Left lung (tissue), 4 donors: ENCODE measurements at regions not wholly inside any gene's neighbourhood (a gene's known extent, or its start where the extent isn't known, plus 50 kb on each side); places are given as distances from the start of the nearest gene placed in this dataset.

Source experiments
- ATAC-seq: fragments of 200-7000 bp; cut with Tn5 transposase; one replicate; pipeline ENCODE4 v1.9.1; 2020; ENCODE audit warnings: moderate library complexity
- DNase-seq, 4 donors: peaks; one replicate each; pipeline ENCODE4 v3.0.0-alpha.2; 2013 to 2020
- H3K27ac ChIP-seq, 2 donors: fragments of 200-600 bp; sonication (generic) in 1 of 2; one replicate each; pipeline versions ENCODE4 v1.5.0 to v1.8.0; 2020 to 2021
- H3K27me3 ChIP-seq, 2 donors: fragments of 200-600 bp; sonication (generic) in 1 of 2; one replicate each; pipeline versions ENCODE4 v1.5.0 to v1.8.0; 2020 to 2021
- H3K36me3 ChIP-seq, 2 donors: fragments of 200-600 bp; sonication (generic) in 1 of 2; one replicate each; pipeline versions ENCODE4 v1.5.0 to v1.8.0; 2020 to 2021
- H3K4me1 ChIP-seq, 2 donors: fragments of 200-600 bp; one replicate each; pipeline ENCODE4 v1.8.0; 2021
- H3K4me3 ChIP-seq, 2 donors: fragments of 200-600 bp; sonication (generic) in 1 of 2; one replicate each; pipeline versions ENCODE4 v1.5.0 to v1.8.0; 2020 to 2021; ENCODE audit warnings: mild to moderate bottlenecking in 1 of 2
- H3K9me3 ChIP-seq, 2 donors: fragments of 200-600 bp; sonication (generic) in 1 of 2; one replicate each; pipeline versions ENCODE4 v1.5.0 to v1.8.0; 2020 to 2021
- intact Hi-C, 2 donors: fragments of 100-400 bp; cut with DNase I; formaldehyde crosslinking; loops; one replicate each; pipeline versions ENCODE4 v1.11.2 to v1.14.2; 2022
- TF ChIP-seq, protein P1 (sequence below), 2 donors: fragments of 200-600 bp; sonication (generic) in 1 of 2; IDR thresholded peaks; one replicate each; pipeline versions ENCODE4 v1.5.0 to v1.8.0; 2021; ENCODE audit warnings: antibody characterized with exemption in 2 of 2
- donor health status: DM: no; HTN: yes; CAD: no.
- donor health status: DM: no; HTN: no; CAD: no.

DNA sequence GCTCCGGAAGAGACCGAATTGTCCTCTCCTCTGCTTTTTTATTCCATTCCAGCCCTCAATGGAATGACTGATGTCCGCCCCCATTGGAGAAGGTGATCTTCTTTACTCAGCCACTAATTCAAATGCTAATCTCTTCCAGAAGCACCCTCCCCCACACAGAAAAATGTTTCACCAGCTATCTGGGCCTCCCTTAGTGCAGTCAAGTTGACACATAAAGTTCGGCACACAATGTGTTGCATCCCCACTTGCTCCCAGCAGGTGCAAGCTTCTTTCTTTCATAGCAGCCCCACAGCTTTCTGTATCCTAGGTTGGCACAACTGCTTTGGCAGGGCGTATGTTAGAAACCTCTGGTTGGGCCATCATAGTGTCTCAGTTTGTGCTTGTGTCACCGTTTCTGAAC is 73.3 kb upstream of the TLR3 start:
- intact Hi-C loops: no loop called here
- Histone ChIP-seq H3K27me3 (no peaks in the 10 kb centered on the region), H3K4me3 (no peak overlapping the region), H3K9me3 (no peaks in the 10 kb centered on the region), H3K4me1 (no peaks in the 10 kb centered on the region), H3K36me3 (no peaks in the 10 kb centered on the region), H3K27ac (no peak overlapping the region)
- no peak for ATAC-seq
- TF ChIP-seq, protein P1, sequence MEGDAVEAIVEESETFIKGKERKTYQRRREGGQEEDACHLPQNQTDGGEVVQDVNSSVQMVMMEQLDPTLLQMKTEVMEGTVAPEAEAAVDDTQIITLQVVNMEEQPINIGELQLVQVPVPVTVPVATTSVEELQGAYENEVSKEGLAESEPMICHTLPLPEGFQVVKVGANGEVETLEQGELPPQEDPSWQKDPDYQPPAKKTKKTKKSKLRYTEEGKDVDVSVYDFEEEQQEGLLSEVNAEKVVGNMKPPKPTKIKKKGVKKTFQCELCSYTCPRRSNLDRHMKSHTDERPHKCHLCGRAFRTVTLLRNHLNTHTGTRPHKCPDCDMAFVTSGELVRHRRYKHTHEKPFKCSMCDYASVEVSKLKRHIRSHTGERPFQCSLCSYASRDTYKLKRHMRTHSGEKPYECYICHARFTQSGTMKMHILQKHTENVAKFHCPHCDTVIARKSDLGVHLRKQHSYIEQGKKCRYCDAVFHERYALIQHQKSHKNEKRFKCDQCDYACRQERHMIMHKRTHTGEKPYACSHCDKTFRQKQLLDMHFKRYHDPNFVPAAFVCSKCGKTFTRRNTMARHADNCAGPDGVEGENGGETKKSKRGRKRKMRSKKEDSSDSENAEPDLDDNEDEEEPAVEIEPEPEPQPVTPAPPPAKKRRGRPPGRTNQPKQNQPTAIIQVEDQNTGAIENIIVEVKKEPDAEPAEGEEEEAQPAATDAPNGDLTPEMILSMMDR (IDR thresholded peaks at IDR 0.05): no peak
- no peak for DNase-seq

DNA sequence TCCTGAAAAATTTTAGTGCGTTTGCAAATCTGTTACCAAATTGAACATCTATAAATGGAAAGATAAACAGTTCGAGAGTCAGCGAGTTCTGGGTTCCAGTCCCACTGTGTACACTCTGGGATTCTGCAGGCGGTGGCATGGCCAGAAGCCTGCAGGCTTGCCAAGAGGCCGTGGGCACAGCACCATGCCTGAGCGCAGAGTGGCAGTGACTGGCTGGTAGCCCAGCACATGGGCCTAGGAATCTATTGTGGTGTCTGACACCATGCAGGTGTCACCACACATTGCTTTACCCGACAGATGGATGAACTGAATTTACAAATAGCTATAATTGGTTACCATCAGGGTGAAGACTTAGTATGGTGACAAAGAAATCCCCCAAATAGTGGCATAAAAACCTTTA is 71.7 kb upstream of the TLR3 start:
- H3K27me3 ChIP-seq: no peaks in the 10 kb centered on the region
- ATAC-seq: no peak

DNA sequence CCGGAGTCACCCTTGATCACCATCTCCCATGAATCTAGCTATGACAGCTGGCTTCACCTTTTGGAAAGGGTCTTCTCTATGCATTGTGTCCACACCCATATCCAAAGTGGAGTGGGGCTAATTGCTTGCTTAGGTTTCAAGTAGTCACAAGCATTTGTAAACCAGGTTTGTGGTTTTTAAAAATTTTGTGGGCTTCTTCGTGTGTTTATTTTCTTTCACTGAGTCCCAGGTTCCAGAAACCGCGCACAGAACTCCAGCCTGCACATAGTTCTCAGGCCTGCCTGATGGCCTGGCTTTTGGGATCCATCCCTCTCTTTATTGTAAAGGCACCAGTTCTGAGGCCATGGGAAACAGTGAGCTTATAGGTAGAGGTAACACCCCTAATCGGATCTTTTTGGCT is 70.2 kb upstream of the TLR3 start:
- DNase-seq: no peak
- Histone ChIP-seq H3K36me3 (no peaks in the 10 kb centered on the region), H3K9me3 (no peaks in the 10 kb centered on the region), H3K4me1 (no peaks in the 10 kb centered on the region), H3K4me3 (no peak overlapping the region), H3K27me3 (no peaks in the 10 kb centered on the region), H3K27ac (no peak overlapping the region)
- intact Hi-C loops: no loop called here
- TF ChIP-seq, protein P1 (IDR thresholded peaks at IDR 0.05): no peak
- no peak for ATAC-seq

More for the DNA sequence above, 71.7 kb upstream of the TLR3 start:
- Histone ChIP-seq H3K4me3 (no peak overlapping the region), H3K27ac (no peak overlapping the region), H3K36me3 (no peaks in the 10 kb centered on the region), H3K4me1 (no peaks in the 10 kb centered on the region), H3K9me3 (no peaks in the 10 kb centered on the region)
- TF ChIP-seq, protein P1 (IDR thresholded peaks at IDR 0.05): no peak
- intact Hi-C loops: no loop called here
- DNase-seq: no peak

DNA sequence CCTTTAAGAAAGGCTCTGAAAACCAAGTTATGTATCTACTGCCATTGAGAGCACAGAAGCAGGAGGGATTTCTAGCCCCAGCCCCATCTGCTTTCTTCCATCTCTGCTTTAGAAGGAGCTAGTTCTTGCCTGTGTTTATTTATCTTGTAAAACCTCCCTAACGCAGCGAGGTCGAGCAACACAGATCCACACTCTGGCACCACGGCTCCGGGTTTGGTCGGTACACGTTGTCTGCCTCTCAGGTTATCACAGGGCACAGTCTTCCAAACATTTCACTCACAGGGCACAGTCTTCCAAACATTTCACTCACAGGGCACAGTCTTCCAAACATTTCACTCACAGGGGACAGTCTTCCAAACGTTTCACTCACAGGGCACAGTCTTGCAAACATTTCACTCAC is 69.7 kb upstream of the TLR3 start:
- Histone ChIP-seq H3K27me3 (no peaks in the 10 kb centered on the region), H3K27ac (no peak overlapping the region), H3K9me3 (no peaks in the 10 kb centered on the region), H3K4me3 (no peak overlapping the region), H3K36me3 (no peaks in the 10 kb centered on the region), H3K4me1 (no peaks in the 10 kb centered on the region)
- no peak for DNase-seq
- intact Hi-C loops: no loop called here
- no peak for ATAC-seq
- TF ChIP-seq, protein P1 (IDR thresholded peaks at IDR 0.05): no peak

DNA sequence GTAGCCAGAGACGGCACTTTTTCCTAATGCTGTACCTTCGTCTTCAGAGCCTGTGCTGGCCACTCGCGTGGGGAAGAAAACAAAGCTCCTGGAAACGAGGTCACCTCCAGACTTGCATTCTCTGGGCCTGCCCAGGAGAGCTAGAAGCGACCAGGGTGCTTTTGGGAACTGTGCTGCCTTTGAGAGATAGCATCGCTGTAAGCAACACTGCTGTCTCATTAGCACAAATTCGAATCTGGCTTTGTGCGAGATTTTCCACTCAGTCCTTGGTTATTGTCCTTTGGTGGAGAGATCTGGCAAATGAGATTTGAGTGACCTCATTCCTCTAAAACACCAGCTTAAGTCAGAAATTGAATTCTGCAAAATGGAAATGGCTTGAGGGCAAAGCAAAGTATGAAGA is 66.1 kb upstream of the TLR3 start:
- DNase-seq: no peak
- H3K27ac ChIP-seq: no peak overlapping the region
- no peaks in the 10 kb centered on the region for H3K36me3 ChIP-seq
- TF ChIP-seq, protein P1 (IDR thresholded peaks at IDR 0.05): no peak
- intact Hi-C loops: no loop called here
- H3K27me3 ChIP-seq: no peaks in the 10 kb centered on the region
- ATAC-seq: no peak
- no peaks in the 10 kb centered on the region for H3K9me3 ChIP-seq
- no peaks in the 10 kb centered on the region for H3K4me1 ChIP-seq
- H3K4me3 ChIP-seq: no peak overlapping the region
